SU-DHL-6 (cell line): ENCODE measurements at regions not wholly inside any gene's neighbourhood (a gene's known extent, or its start where the extent isn't known, plus 50 kb on each side); places are given as distances from the start of the nearest gene placed in this dataset.

Source experiments
- EZH2phosphoT487 ChIP-seq: fragments of 200-600 bp; sonication (generic), shearing (Covaris generic); conservative IDR thresholded peaks from 2 replicates; pipeline ENCODE4 v1.6.1; 2018; ENCODE audit warnings: mild to moderate bottlenecking, antibody characterized with exemption, low read length, moderate library complexity, mixed read lengths
- TF ChIP-seq, protein P1 (sequence below): fragments of 200-600 bp; sonication (generic); IDR thresholded peaks from one replicate; pipeline ENCODE4 v1.5.1; 2017; ENCODE audit warnings: antibody characterized with exemption, mild to moderate bottlenecking, low read length, moderate library complexity; ENCODE audit not compliant: insufficient read depth, poor library complexity, severe bottlenecking

DNA sequence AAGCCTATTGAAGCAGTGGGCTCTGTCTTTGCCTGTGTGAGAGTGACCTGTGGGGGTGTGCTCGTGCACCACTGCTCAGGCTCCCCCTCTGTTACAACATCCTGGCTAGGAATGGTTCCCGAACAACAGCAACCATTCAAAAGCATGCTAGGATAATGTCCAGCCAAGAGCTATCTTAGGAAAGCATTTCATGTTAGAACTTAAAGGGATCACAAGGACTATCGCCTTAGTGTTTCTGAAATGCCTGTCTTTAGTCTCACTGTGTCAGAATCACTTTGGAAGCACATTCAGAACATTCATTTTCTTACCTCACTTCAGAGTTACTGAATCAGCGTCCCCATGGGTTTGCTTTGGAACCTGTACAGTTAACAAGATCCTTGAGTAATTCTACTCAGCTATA, 134.9 kb upstream of the DSEL start:
- TF ChIP-seq, protein P1, sequence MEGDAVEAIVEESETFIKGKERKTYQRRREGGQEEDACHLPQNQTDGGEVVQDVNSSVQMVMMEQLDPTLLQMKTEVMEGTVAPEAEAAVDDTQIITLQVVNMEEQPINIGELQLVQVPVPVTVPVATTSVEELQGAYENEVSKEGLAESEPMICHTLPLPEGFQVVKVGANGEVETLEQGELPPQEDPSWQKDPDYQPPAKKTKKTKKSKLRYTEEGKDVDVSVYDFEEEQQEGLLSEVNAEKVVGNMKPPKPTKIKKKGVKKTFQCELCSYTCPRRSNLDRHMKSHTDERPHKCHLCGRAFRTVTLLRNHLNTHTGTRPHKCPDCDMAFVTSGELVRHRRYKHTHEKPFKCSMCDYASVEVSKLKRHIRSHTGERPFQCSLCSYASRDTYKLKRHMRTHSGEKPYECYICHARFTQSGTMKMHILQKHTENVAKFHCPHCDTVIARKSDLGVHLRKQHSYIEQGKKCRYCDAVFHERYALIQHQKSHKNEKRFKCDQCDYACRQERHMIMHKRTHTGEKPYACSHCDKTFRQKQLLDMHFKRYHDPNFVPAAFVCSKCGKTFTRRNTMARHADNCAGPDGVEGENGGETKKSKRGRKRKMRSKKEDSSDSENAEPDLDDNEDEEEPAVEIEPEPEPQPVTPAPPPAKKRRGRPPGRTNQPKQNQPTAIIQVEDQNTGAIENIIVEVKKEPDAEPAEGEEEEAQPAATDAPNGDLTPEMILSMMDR, result no peak
- TF ChIP-seq EZH2phosphoT487, result no peak
